Panc1 (cell line): ENCODE measurements at regions not wholly inside any gene's neighbourhood (a gene's known extent, or its start where the extent isn't known, plus 50 kb on each side); places are given as distances from the start of the nearest gene placed in this dataset.
"Not testable (repeated sequence)": the region's sequence is repeated elsewhere in the genome, so short reads cannot be mapped to it uniquely, and the experiment has no call there.

Experiments
- ATAC-seq: fragments of 200-7000 bp; cut with Tn5 transposase; 2 replicates; pipeline ENCODE4 v1.9.1; 2020; ENCODE audit warnings: mild to moderate bottlenecking, moderate library complexity
- BruUV-seq: library from RNA; stranded (reverse); fragments of 400-500 nt; replicated peaks from 2 replicates; lab custom pipeline; 2021; lab: Mats Ljungman, UMichigan
- CTCF ChIA-PET: fragments of 300-600 bp; sonication (Branson Sonifier 250); formaldehyde crosslinking; loops from one replicate; lab custom pipeline; 2022; ENCODE audit warnings: antibody characterized with exemption; lab: Charles Lee
- POLR2A ChIA-PET: fragments of 300-600 bp; sonication (Branson Sonifier 250); formaldehyde crosslinking; loops from one replicate; lab custom pipeline; 2022; ENCODE audit warnings: antibody characterized with exemption; lab: Charles Lee
- DNase-seq: peaks from one replicate; pipeline ENCODE4 v3.0.0-alpha.2; 2010; ENCODE audit warnings: low read depth, low spot score
- H3K27ac ChIP-seq: 2 replicates; pipeline ENCODE4 v1.5.1; 2011; ENCODE audit warnings: mild to moderate bottlenecking, low read length, inconsistent platforms
- H3K27me3 ChIP-seq: fragments of 200-500 bp; sonication (Bioruptor generic); 2 replicates; pipeline ENCODE4 v1.6.0; 2014; ENCODE audit warnings: low read length, inconsistent platforms; ENCODE audit not compliant: control insufficient read depth, insufficient read depth
- H3K36me3 ChIP-seq: fragments of 200-500 bp; sonication (Bioruptor generic); 2 replicates; pipeline ENCODE4 v1.5.1; 2014; ENCODE audit warnings: inconsistent platforms, mild to moderate bottlenecking, low read length, moderate library complexity; ENCODE audit not compliant: control insufficient read depth, insufficient read depth
- H3K4me1 ChIP-seq: 2 replicates; pipeline ENCODE4 v1.5.1; 2011; ENCODE audit warnings: inconsistent platforms, mild to moderate bottlenecking, low read length, moderate library complexity; ENCODE audit not compliant: control insufficient read depth, insufficient read depth
- H3K4me3 ChIP-seq, 2 experiments: 2 replicates each; pipeline ENCODE4 v1.5.1; 2011 to 2012; ENCODE audit warnings: low read depth in 2 of 2, low read length in 2 of 2, mild to moderate bottlenecking in 2 of 2, inconsistent platforms in 1 of 2, moderate library complexity in 1 of 2
- H3K9me3 ChIP-seq: fragments of 200-500 bp; sonication (Bioruptor generic); 2 replicates; pipeline ENCODE4 v1.5.1; 2014; ENCODE audit warnings: low read depth, mild to moderate bottlenecking, inconsistent platforms, low read length, moderate library complexity; ENCODE audit not compliant: control insufficient read depth, insufficient read depth
- CTCF ChIP-seq: fragments of 450-650 bp; IDR thresholded peaks from 2 replicates; pipeline ENCODE4 v1.5.1; 2017; ENCODE audit warnings: mild to moderate bottlenecking
- POLR2AphosphoS5 ChIP-seq: IDR thresholded peaks from 2 replicates; pipeline ENCODE4 v1.6.1; 2012; ENCODE audit warnings: mild to moderate bottlenecking, low read depth, low read length, moderate library complexity
- SIN3A ChIP-seq: IDR thresholded peaks from 2 replicates; pipeline ENCODE4 v1.6.1; 2012; ENCODE audit warnings: low read depth, mild to moderate bottlenecking, low read length, moderate library complexity, borderline replicate concordance; ENCODE audit not compliant: insufficient read depth
- TCF7L2 ChIP-seq: IDR thresholded peaks from 2 replicates; pipeline ENCODE4 v1.6.1; 2011; ENCODE audit warnings: mild to moderate bottlenecking, low read depth, low read length, inconsistent platforms
- in situ Hi-C: cut with HindIII; loops from 2 replicates; pipeline ENCODE4 v1.10.0; 2016; ENCODE audit warnings: low sequenced_read_pairs, low pct_unique_long_range_greater_than_20kb
- intact Hi-C: fragments of 100-400 bp; cut with micrococcal nuclease; formaldehyde crosslinking; loops from one replicate; pipeline ENCODE4 v1.10.0; 2022; ENCODE audit not compliant: unreplicated experiment
- TF ChIP-seq, protein P1 (sequence below), 2 experiments: IDR thresholded peaks; 2 replicates each; pipeline ENCODE4 v1.6.1; 2011 to 2012; ENCODE audit warnings: low read depth in 2 of 2, control low read depth in 1 of 2, low read length in 1 of 2, mild to moderate bottlenecking in 1 of 2, moderate library complexity in 1 of 2; ENCODE audit not compliant: insufficient read depth in 1 of 2

DNA sequence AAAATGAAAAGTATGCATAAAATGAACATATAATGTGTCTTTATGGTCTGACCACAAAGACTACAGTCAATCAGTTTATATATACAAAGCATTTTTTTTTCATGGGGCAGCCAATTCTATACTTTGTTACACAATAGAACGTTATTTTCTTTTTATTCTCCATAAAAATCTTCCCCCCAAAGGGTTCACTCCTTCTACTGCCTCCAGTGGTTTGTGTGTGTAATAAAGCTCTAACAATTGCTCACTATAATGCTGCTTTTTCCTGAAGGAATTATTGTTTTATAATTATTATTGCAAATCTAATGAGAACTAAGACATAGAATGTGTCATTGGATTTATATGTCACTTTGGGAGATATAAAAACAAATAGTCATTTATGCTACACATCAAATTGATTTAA lies 664.1 kb upstream of the PABPC4L start:
- Histone ChIP-seq H3K4me1 (no peaks in the 10 kb centered on the region), H3K4me3 (no peak overlapping the region), H3K27ac (no peak overlapping the region), H3K27me3 (no peaks in the 10 kb centered on the region), H3K9me3 (no peaks in the 10 kb centered on the region), H3K36me3 (no peaks in the 10 kb centered on the region)
- ChIA-PET POLR2A (no interaction called here), CTCF (no interaction called here)
- ATAC-seq (no peak), DNase-seq (no peak)
- in situ Hi-C loops (no loop called here), intact Hi-C loops (no loop called here)
- TF ChIP-seq, protein P1, sequence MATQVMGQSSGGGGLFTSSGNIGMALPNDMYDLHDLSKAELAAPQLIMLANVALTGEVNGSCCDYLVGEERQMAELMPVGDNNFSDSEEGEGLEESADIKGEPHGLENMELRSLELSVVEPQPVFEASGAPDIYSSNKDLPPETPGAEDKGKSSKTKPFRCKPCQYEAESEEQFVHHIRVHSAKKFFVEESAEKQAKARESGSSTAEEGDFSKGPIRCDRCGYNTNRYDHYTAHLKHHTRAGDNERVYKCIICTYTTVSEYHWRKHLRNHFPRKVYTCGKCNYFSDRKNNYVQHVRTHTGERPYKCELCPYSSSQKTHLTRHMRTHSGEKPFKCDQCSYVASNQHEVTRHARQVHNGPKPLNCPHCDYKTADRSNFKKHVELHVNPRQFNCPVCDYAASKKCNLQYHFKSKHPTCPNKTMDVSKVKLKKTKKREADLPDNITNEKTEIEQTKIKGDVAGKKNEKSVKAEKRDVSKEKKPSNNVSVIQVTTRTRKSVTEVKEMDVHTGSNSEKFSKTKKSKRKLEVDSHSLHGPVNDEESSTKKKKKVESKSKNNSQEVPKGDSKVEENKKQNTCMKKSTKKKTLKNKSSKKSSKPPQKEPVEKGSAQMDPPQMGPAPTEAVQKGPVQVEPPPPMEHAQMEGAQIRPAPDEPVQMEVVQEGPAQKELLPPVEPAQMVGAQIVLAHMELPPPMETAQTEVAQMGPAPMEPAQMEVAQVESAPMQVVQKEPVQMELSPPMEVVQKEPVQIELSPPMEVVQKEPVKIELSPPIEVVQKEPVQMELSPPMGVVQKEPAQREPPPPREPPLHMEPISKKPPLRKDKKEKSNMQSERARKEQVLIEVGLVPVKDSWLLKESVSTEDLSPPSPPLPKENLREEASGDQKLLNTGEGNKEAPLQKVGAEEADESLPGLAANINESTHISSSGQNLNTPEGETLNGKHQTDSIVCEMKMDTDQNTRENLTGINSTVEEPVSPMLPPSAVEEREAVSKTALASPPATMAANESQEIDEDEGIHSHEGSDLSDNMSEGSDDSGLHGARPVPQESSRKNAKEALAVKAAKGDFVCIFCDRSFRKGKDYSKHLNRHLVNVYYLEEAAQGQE (IDR thresholded peaks at IDR 0.05; ENCODE audit: insufficient read depth in 1 of 2, low read depth in 2 of 2, low read length in 1 of 2), result no peak
- TF ChIP-seq TCF7L2, result no peak
- TF ChIP-seq CTCF, result no peak
- TF ChIP-seq SIN3A, result no peak
- no peak for TF ChIP-seq POLR2AphosphoS5
- BruUV-seq, result no TSS peak

- no peak for TF ChIP-seq POLR2AphosphoS5
- BruUV-seq, result no TSS peak
- H3K27ac ChIP-seq, result no peak overlapping the region
- ATAC-seq, result no peak
- in situ Hi-C loops, result no loop called here
- CTCF ChIA-PET, result no interaction called here
- no peaks in the 10 kb centered on the region for H3K36me3 ChIP-seq
- intact Hi-C loops, result no loop called here
- H3K4me1 ChIP-seq, result no peaks in the 10 kb centered on the region
- no peak for DNase-seq
- POLR2A ChIA-PET, result no interaction called here
- no peaks in the 10 kb centered on the region for H3K9me3 ChIP-seq
- H3K27me3 ChIP-seq, result no peaks in the 10 kb centered on the region
- H3K4me3 ChIP-seq, result no peak overlapping the region
Measured at GRCh38 chr4:134862116-134862515, 660.5 kb upstream of the PABPC4L start.

GRCh38 chr4:134848681-134849080 lies 647.1 kb upstream of the PABPC4L start:
- Histone ChIP-seq H3K9me3 (no peaks in the 10 kb centered on the region), H3K27me3 (no peaks in the 10 kb centered on the region), H3K27ac (no peak overlapping the region), H3K4me3 (no peak overlapping the region), H3K36me3 (no peaks in the 10 kb centered on the region), H3K4me1 (no peaks in the 10 kb centered on the region)
- no TSS peak for BruUV-seq
- TF ChIP-seq TCF7L2, result no peak
- CTCF ChIA-PET, result no interaction called here
- in situ Hi-C loops (no loop called here), intact Hi-C loops (no loop called here)
- ATAC-seq (no peak), DNase-seq (no peak)
- POLR2A ChIA-PET, result interaction anchor here (0.7 kb wide), 1 partner anchor 50 kb away, joined by 4 read pairs; no protein-coding TSS in a partner anchor

DNA sequence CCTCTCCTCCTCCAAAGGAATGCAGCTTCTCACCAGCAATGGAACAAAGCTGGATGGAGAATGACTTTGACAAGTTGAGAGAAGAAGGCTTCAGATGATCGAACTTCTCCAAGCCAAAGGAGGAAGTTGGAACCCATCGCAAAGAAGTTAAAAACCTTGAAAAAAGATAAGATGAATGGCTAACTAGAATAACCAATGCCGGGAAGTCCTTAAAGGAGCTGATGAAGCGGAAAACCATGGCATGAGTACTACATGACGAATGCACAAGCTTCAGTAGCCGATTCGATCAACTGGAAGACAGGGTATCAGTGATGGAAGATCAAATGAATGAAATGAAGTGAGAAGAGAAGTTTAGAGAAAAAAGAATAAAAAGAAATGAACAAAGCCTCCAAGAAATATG lies 629.2 kb upstream of the PABPC4L start:
- intact Hi-C loops, H3K27me3 ChIP-seq, CTCF ChIA-PET, ATAC-seq, H3K27ac ChIP-seq, POLR2A ChIA-PET, H3K4me3 ChIP-seq, H3K9me3 ChIP-seq, BruUV-seq, H3K4me1 ChIP-seq, DNase-seq, H3K36me3 ChIP-seq, in situ Hi-C loops: not testable (repeated sequence)
